NAMALWA (cell line): ENCODE measurements at regions not wholly inside any gene's neighbourhood (a gene's known extent, or its start where the extent isn't known, plus 50 kb on each side); places are given as distances from the start of the nearest gene placed in this dataset.

Source experiments
- DNase-seq: peaks from one replicate; pipeline ENCODE4 v3.0.0-alpha.2; 2015; ENCODE audit warnings: low spot score

GRCh38 chr6:9942131-9942530 is 472.7 kb downstream of the TFAP2A start:
- no peak for DNase-seq

- DNase-seq = no peak
These were observed 476.1 kb downstream of the TFAP2A start for GRCh38 chr6:9938801-9939200.

GRCh38 chr6:9937031-9937763 is 477.7 kb downstream of the TFAP2A start:
- no peak for DNase-seq

GRCh38 chr6:9936551-9936950 is 478.3 kb downstream of the TFAP2A start:
- no peak for DNase-seq

- no peak for DNase-seq
These were observed 481.2 kb downstream of the TFAP2A start for GRCh38 chr6:9933677-9934076.

- DNase-seq = no peak
These were observed 487.6 kb downstream of the TFAP2A start for GRCh38 chr6:9927275-9927674.

GRCh38 chr6:9924971-9925370 is 489.9 kb downstream of the TFAP2A start:
- DNase-seq = no peak

GRCh38 chr6:9921366-9921765 is 493.5 kb downstream of the TFAP2A start:
- DNase-seq = no peak

- no peak for DNase-seq
These were observed 499.9 kb downstream of the TFAP2A start for GRCh38 chr6:9914951-9915350.

- no peak for DNase-seq
These were observed 513.5 kb downstream of the TFAP2A start for GRCh38 chr6:9901376-9901775.

- no peak for DNase-seq
These were observed 518.1 kb downstream of the TFAP2A start for GRCh38 chr6:9896806-9897205.

GRCh38 chr6:9890893-9891292 is 524.0 kb downstream of the TFAP2A start:
- DNase-seq = no peak

GRCh38 chr6:9890469-9890868 is 524.4 kb downstream of the TFAP2A start:
- DNase-seq = no peak

GRCh38 chr6:9878535-9878934 is 536.3 kb downstream of the TFAP2A start:
- no peak for DNase-seq

- no peak for DNase-seq
These were observed 539.1 kb downstream of the TFAP2A start for GRCh38 chr6:9875605-9876353.

GRCh38 chr6:9862603-9863167 is 552.2 kb downstream of the TFAP2A start:
- DNase-seq = no peak

GRCh38 chr6:9851541-9852380 is 563.1 kb downstream of the TFAP2A start:
- DNase-seq = no peak

- DNase-seq = no peak
These were observed 563.9 kb downstream of the TFAP2A start for GRCh38 chr6:9851006-9851405.

GRCh38 chr6:9848094-9848493 is 566.8 kb downstream of the TFAP2A start:
- no peak for DNase-seq

- no peak for DNase-seq
These were observed 572.8 kb downstream of the TFAP2A start for GRCh38 chr6:9841886-9842725.

GRCh38 chr6:9834233-9834632 is 580.6 kb downstream of the TFAP2A start:
- DNase-seq = no peak
